ENCODE measurements at regions not wholly inside any gene's neighbourhood (a gene's known extent, or its start where the extent isn't known, plus 50 kb on each side); places are given as distances from the start of the nearest gene placed in this dataset.

GRCh38 chr1:182113879-182114626 lies 52.5 kb upstream of the ZNF648 start:
- TF ChIP-seq CTCF (IDR thresholded peaks at IDR 0.05; ENCODE audit: insufficient read depth, low read length), result no peak
- no peak for TF ChIP-seq REST (IDR thresholded peaks at IDR 0.05; ENCODE audit: insufficient replicate concordance, low read depth)
- TF ChIP-seq POLR2AphosphoS5 (IDR thresholded peaks at IDR 0.05; ENCODE audit: low read depth), result no peak
- TF ChIP-seq GABPA (IDR thresholded peaks at IDR 0.05; ENCODE audit: low read depth), result no peak
